Upper lobe of right lung (tissue), 1 donor: ENCODE measurements at regions not wholly inside any gene's neighbourhood (a gene's known extent, or its start where the extent isn't known, plus 50 kb on each side); places are given as distances from the start of the nearest gene placed in this dataset.

Experiments used
- ATAC-seq: fragments of 200-7000 bp; cut with Tn5 transposase; one replicate; pipeline ENCODE4 v1.9.1; 2020; ENCODE audit warnings: mild to moderate bottlenecking, moderate library complexity
- DNase-seq: peaks from one replicate; pipeline ENCODE4 v3.0.0-alpha.2; 2020
- H3K27ac ChIP-seq: fragments of 200-600 bp; one replicate; pipeline ENCODE4 v1.8.0; 2022
- H3K27me3 ChIP-seq: fragments of 200-600 bp; one replicate; pipeline ENCODE4 v1.8.0; 2022; ENCODE audit warnings: mild to moderate bottlenecking
- H3K36me3 ChIP-seq: fragments of 200-600 bp; one replicate; pipeline ENCODE4 v1.8.0; 2022
- H3K4me1 ChIP-seq: fragments of 200-600 bp; one replicate; pipeline ENCODE4 v1.8.0; 2022
- H3K4me3 ChIP-seq: fragments of 200-600 bp; one replicate; pipeline ENCODE4 v1.8.0; 2022; ENCODE audit warnings: mild to moderate bottlenecking
- H3K9me3 ChIP-seq: fragments of 200-600 bp; one replicate; pipeline ENCODE4 v1.8.0; 2022
- CTCF ChIP-seq: fragments of 200-600 bp; IDR thresholded peaks from one replicate; pipeline ENCODE4 v1.8.0; 2022; ENCODE audit warnings: antibody characterized with exemption
- intact Hi-C: fragments of 100-400 bp; cut with DNase I; formaldehyde crosslinking; loops from one replicate; pipeline ENCODE4 v1.11.0; 2022
- donor health status: DM: no; HTN: yes; CAD: no; lungs with severe emphysema.

DNA sequence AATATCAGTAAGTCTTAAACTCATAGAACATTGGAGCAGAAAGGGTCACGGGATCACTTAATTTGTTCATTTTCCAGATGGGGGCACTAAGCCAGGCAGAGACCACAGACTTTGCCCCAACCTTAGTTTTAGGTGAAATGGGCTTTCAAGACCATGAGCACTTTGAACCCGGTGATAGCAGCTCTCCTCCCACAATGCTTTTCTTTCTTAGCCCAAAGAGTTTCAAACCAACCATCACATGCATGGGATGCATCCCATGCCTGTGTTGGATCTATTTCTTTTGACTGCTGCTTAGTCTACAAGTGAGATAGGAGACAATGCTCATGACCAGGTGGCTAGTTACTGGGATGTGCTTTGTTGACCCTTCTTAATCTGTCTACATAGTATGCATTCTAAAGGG, 240.6 kb downstream of the NUF2 start:
- intact Hi-C loops, result no loop called here
- no peak overlapping the region for H3K27ac ChIP-seq
- no peaks in the 10 kb centered on the region for H3K4me1 ChIP-seq
- DNase-seq, result no peak
- no peaks in the 10 kb centered on the region for H3K27me3 ChIP-seq
- no peak for TF ChIP-seq CTCF
- no peaks in the 10 kb centered on the region for H3K9me3 ChIP-seq
- no peak overlapping the region for H3K4me3 ChIP-seq
- ATAC-seq, result no peak
- H3K36me3 ChIP-seq, result no peaks in the 10 kb centered on the region

DNA sequence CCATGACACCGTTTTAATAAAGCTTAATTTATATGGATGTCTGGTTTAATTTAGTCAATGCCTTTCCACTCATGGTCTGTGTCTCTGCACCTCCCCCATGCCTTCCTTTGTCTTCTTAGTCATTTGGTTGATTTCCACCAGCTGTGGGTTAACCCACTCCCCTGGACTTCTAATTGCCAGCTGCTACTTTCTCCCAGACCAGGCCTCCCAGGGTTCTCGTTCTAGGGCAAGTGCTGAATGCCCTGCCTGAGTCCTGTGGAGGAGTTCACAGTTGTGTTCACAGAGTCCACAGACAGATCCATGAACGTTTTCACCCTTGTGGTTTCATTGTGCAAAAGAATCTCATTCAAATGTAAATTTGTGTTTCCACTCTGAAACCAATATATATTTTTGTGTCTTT, 243.4 kb downstream of the NUF2 start:
- H3K9me3 ChIP-seq, result no peaks in the 10 kb centered on the region
- no peak for TF ChIP-seq CTCF
- H3K4me1 ChIP-seq, result no peaks in the 10 kb centered on the region
- ATAC-seq (no peak), DNase-seq (no peak)
- no peaks in the 10 kb centered on the region for H3K27me3 ChIP-seq
- intact Hi-C loops, result no loop called here
- no peak overlapping the region for H3K27ac ChIP-seq
- H3K4me3 ChIP-seq, result no peak overlapping the region
- no peaks in the 10 kb centered on the region for H3K36me3 ChIP-seq

- TF ChIP-seq CTCF, result no peak
- no peaks in the 10 kb centered on the region for H3K4me1 ChIP-seq
- ATAC-seq, result no peak
- intact Hi-C loops, result no loop called here
- no peak overlapping the region for H3K4me3 ChIP-seq
- no peaks in the 10 kb centered on the region for H3K9me3 ChIP-seq
- no peaks in the 10 kb centered on the region for H3K36me3 ChIP-seq
- H3K27me3 ChIP-seq, result no peaks in the 10 kb centered on the region
- H3K27ac ChIP-seq, result no peak overlapping the region
- DNase-seq, result no peak
Measured at GRCh38 chr1:163570071-163570470, 248.3 kb downstream of the NUF2 start.

DNA sequence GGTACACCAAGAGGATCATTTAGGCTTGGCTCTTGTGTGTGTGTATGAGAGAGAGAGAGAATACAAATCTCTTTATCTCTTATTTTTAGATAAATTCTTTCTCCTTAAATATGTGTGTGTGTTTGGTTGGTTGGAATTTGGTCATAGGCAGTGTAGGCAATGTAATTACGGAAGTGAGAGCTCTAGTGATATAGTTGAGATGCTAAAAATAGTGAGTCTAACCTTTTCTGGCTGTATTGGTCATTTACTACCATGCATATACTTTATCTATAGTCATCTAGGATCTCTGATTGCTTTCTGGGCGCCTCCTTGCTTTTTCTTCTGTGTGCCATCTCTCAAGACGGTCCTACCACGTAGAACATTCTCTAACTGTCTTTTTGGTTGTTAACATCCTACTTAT, 250.2 kb downstream of the NUF2 start:
- no peaks in the 10 kb centered on the region for H3K9me3 ChIP-seq
- H3K36me3 ChIP-seq, result no peaks in the 10 kb centered on the region
- intact Hi-C loops, result no loop called here
- no peak for ATAC-seq
- no peak for DNase-seq
- H3K27me3 ChIP-seq, result no peaks in the 10 kb centered on the region
- no peak overlapping the region for H3K4me3 ChIP-seq
- TF ChIP-seq CTCF, result no peak
- H3K27ac ChIP-seq, result no peak overlapping the region
- H3K4me1 ChIP-seq, result no peaks in the 10 kb centered on the region

- DNase-seq, result no peak
- Histone ChIP-seq H3K36me3 (no peaks in the 10 kb centered on the region), H3K27me3 (no peaks in the 10 kb centered on the region), H3K4me3 (no peak overlapping the region), H3K9me3 (no peaks in the 10 kb centered on the region), H3K4me1 (no peaks in the 10 kb centered on the region), H3K27ac (no peak overlapping the region)
- no peak for TF ChIP-seq CTCF
- ATAC-seq, result no peak
- intact Hi-C loops, result no loop called here
Measured at GRCh38 chr1:163574119-163574518, 252.4 kb downstream of the NUF2 start.

GRCh38 chr1:163580926-163581325, 259.2 kb downstream of the NUF2 start:
- H3K4me1 ChIP-seq, result no peaks in the 10 kb centered on the region
- H3K27ac ChIP-seq, result no peak overlapping the region
- H3K4me3 ChIP-seq, result no peak overlapping the region
- DNase-seq (no peak), ATAC-seq (no peak)
- intact Hi-C loops, result no loop called here
- no peaks in the 10 kb centered on the region for H3K36me3 ChIP-seq
- no peaks in the 10 kb centered on the region for H3K9me3 ChIP-seq
- TF ChIP-seq CTCF, result no peak
- no peaks in the 10 kb centered on the region for H3K27me3 ChIP-seq
